Peyer's patch (tissue), 4 donors: ENCODE measurements at regions not wholly inside any gene's neighbourhood (a gene's known extent, or its start where the extent isn't known, plus 50 kb on each side); places are given as distances from the start of the nearest gene placed in this dataset.

Source experiments
- POLR2A ChIP-seq, 2 donors: fragments of 450-650 bp; IDR thresholded peaks; one replicate each; pipeline ENCODE4 v1.5.1; 2017; ENCODE audit warnings: antibody characterized with exemption in 2 of 2, mild to moderate bottlenecking in 2 of 2, moderate library complexity in 2 of 2
- TF ChIP-seq, protein P1 (sequence below), 6 experiments: fragments of 450-650 bp in 4 of 6; fragments of 200-600 bp in 2 of 6; sonication (generic) in 1 of 6; IDR thresholded peaks; one replicate each; pipeline ENCODE4 v1.5.1; 2017 to 2019; ENCODE audit warnings: antibody characterized with exemption in 6 of 6, mild to moderate bottlenecking in 3 of 6, moderate library complexity in 1 of 6

DNA sequence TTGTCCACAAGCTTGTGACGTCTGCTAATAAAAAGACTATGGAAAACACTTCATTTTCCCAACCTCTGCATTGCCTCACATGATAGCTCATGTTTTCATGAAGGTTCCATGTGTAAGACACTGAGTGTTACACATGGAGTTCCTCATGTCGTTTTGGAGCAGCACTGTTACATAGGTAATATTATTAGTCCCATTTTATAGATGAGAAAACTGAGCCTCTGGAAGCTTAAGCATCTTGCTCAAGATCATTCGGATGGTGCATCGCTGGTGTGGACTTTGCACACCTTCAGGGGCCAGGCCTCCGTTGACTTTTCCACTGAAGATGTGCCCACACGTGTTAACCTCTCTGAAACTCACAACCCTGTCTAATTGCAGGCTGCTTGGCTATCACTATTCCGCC is 743.4 kb downstream of the UQCRFS1 start:
- TF ChIP-seq, protein P1, sequence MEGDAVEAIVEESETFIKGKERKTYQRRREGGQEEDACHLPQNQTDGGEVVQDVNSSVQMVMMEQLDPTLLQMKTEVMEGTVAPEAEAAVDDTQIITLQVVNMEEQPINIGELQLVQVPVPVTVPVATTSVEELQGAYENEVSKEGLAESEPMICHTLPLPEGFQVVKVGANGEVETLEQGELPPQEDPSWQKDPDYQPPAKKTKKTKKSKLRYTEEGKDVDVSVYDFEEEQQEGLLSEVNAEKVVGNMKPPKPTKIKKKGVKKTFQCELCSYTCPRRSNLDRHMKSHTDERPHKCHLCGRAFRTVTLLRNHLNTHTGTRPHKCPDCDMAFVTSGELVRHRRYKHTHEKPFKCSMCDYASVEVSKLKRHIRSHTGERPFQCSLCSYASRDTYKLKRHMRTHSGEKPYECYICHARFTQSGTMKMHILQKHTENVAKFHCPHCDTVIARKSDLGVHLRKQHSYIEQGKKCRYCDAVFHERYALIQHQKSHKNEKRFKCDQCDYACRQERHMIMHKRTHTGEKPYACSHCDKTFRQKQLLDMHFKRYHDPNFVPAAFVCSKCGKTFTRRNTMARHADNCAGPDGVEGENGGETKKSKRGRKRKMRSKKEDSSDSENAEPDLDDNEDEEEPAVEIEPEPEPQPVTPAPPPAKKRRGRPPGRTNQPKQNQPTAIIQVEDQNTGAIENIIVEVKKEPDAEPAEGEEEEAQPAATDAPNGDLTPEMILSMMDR (IDR thresholded peaks at IDR 0.05), result no peak
- TF ChIP-seq POLR2A (IDR thresholded peaks at IDR 0.05), result no peak
